Gastroesophageal sphincter (tissue), 3 donors: ENCODE measurements at regions not wholly inside any gene's neighbourhood (a gene's known extent, or its start where the extent isn't known, plus 50 kb on each side); places are given as distances from the start of the nearest gene placed in this dataset.

ENCODE experiments used
- EP300 ChIP-seq: sonication (generic); formaldehyde crosslinking; IDR thresholded peaks from one replicate; pipeline ENCODE4 v1.6.1; 2017; ENCODE audit warnings: antibody characterized with exemption, mild to moderate bottlenecking
- TF ChIP-seq, protein P1 (sequence below), 4 experiments: fragments of 200-600 bp in 2 of 4; fragments of 450-650 bp in 2 of 4; sonication (generic) in 1 of 4; IDR thresholded peaks; one replicate each; pipeline ENCODE4 v1.5.1; 2017 to 2019; ENCODE audit warnings: antibody characterized with exemption in 4 of 4, mild to moderate bottlenecking in 2 of 4, moderate library complexity in 2 of 4

DNA sequence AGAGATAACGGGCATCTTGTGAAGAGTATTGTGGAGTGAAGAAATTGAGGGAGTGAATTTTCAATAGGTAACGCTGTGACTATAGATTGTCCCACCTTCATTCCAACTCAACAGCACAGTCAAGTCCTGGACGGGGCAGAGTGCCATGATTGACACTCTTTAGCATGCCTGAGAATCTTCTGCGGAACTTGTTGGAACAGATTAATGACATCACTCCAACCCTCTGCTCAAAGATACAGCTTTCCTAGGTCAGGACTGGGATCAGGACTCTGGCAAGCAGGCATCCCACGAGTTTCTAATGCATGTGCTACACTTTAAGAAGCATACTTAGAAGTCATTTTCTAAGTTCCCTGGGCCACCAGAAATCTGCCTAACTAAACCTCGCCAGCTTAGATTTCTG is 267.6 kb upstream of the CFAP20DC start:
- TF ChIP-seq, protein P1, sequence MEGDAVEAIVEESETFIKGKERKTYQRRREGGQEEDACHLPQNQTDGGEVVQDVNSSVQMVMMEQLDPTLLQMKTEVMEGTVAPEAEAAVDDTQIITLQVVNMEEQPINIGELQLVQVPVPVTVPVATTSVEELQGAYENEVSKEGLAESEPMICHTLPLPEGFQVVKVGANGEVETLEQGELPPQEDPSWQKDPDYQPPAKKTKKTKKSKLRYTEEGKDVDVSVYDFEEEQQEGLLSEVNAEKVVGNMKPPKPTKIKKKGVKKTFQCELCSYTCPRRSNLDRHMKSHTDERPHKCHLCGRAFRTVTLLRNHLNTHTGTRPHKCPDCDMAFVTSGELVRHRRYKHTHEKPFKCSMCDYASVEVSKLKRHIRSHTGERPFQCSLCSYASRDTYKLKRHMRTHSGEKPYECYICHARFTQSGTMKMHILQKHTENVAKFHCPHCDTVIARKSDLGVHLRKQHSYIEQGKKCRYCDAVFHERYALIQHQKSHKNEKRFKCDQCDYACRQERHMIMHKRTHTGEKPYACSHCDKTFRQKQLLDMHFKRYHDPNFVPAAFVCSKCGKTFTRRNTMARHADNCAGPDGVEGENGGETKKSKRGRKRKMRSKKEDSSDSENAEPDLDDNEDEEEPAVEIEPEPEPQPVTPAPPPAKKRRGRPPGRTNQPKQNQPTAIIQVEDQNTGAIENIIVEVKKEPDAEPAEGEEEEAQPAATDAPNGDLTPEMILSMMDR (IDR thresholded peaks at IDR 0.05) = no peak
- TF ChIP-seq EP300 = no peak
